DOHH2 (cell line): ENCODE measurements at regions not wholly inside any gene's neighbourhood (a gene's known extent, or its start where the extent isn't known, plus 50 kb on each side); places are given as distances from the start of the nearest gene placed in this dataset.

Experiments
- EZH2phosphoT487 ChIP-seq: fragments of 200-600 bp; sonication (generic); IDR thresholded peaks from 2 replicates; pipeline ENCODE4 v1.6.1; 2017; ENCODE audit warnings: borderline replicate concordance, mild to moderate bottlenecking, antibody characterized with exemption, low read length, moderate library complexity, mixed read lengths
- TF ChIP-seq, protein P1 (sequence below): fragments of 200-600 bp; sonication (generic); IDR thresholded peaks from one replicate; pipeline ENCODE4 v1.5.1; 2014; ENCODE audit warnings: antibody characterized with exemption, mild to moderate bottlenecking, low read depth, low read length; ENCODE audit not compliant: poor library complexity, severe bottlenecking

DNA sequence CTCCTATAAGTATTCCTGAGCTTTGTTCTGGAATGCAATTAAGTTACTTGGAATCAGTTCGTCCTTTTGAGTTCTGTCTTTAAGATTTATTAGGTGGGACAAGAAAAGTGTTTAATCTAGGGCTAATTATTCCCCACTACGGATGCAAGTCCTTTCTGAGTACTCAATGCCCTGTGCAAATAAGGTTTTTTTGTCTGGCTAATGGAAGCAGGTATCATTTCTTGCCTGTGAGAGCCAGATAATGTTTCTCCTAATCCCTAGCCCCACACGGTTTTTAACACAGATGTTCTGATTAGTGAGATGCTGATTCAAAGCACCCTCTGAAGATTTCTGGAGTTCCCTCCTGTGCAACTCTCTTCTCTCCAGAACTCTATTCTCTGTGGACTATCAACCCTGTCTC lies 296.6 kb upstream of the PRICKLE1 start:
- TF ChIP-seq, protein P1, sequence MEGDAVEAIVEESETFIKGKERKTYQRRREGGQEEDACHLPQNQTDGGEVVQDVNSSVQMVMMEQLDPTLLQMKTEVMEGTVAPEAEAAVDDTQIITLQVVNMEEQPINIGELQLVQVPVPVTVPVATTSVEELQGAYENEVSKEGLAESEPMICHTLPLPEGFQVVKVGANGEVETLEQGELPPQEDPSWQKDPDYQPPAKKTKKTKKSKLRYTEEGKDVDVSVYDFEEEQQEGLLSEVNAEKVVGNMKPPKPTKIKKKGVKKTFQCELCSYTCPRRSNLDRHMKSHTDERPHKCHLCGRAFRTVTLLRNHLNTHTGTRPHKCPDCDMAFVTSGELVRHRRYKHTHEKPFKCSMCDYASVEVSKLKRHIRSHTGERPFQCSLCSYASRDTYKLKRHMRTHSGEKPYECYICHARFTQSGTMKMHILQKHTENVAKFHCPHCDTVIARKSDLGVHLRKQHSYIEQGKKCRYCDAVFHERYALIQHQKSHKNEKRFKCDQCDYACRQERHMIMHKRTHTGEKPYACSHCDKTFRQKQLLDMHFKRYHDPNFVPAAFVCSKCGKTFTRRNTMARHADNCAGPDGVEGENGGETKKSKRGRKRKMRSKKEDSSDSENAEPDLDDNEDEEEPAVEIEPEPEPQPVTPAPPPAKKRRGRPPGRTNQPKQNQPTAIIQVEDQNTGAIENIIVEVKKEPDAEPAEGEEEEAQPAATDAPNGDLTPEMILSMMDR: no peak
- no peak for TF ChIP-seq EZH2phosphoT487
